HEK293 (cell line): ENCODE measurements at regions not wholly inside any gene's neighbourhood (a gene's known extent, or its start where the extent isn't known, plus 50 kb on each side); places are given as distances from the start of the nearest gene placed in this dataset.

Experiments used
- CTCF ChIA-PET: fragments of 350-600 bp; formaldehyde crosslinking; extraction: SDS; loops from one replicate; lab custom pipeline; 2021; ENCODE audit warnings: antibody characterized with exemption; lab: Yijun Ruan, JAX
- POLR2A ChIA-PET: fragments of 300-600 bp; formaldehyde crosslinking; extraction: SDS; loops from one replicate; lab custom pipeline; 2020; ENCODE audit warnings: antibody characterized with exemption, inconsistent platforms; lab: Yijun Ruan, JAX
- H3K27ac ChIP-seq: fragments of 200-500 bp; sonication (Bioruptor generic); 2 replicates; pipeline ENCODE4 v1.5.1; 2014; ENCODE audit warnings: low read depth, low read length, control low read depth, inconsistent platforms; ENCODE audit errors: extremely low read depth
- H3K36me3 ChIP-seq, 2 experiments: fragments of 200-500 bp in 1 of 2; sonication (Bioruptor generic) in 1 of 2; 1 replicate in 1 of 2; 2 replicates in 1 of 2; pipeline ENCODE4 v1.5.1; 2014 to 2017; ENCODE audit warnings: inconsistent platforms in 2 of 2, low read length in 2 of 2; ENCODE audit not compliant: control insufficient read depth in 2 of 2, insufficient read depth in 1 of 2
- H3K4me1 ChIP-seq: fragments of 200-500 bp; sonication (Bioruptor generic); 2 replicates; pipeline ENCODE4 v1.5.1; 2014; ENCODE audit warnings: mild to moderate bottlenecking, low read length, inconsistent platforms; ENCODE audit not compliant: control insufficient read depth, insufficient read depth
- H3K4me3 ChIP-seq: 2 replicates; pipeline ENCODE4 v1.5.1; 2011; ENCODE audit warnings: low read depth, mild to moderate bottlenecking, control low read depth, low read length, moderate library complexity
- H3K9me3 ChIP-seq: fragments of 200-500 bp; sonication (Bioruptor generic); 2 replicates; pipeline ENCODE4 v1.5.1; 2014; ENCODE audit warnings: low read depth, low read length, inconsistent platforms; ENCODE audit not compliant: control insufficient read depth, insufficient read depth
- KLF7 ChIP-seq: fragments of 450-650 bp; formaldehyde crosslinking; IDR thresholded peaks from 2 replicates; pipeline ENCODE4 v1.5.1; 2016; ENCODE audit warnings: missing biosample characterization, missing genetic modification characterization, borderline replicate concordance
- OVOL3 ChIP-seq: fragments of 450-650 bp; formaldehyde crosslinking; IDR thresholded peaks from 2 replicates; pipeline ENCODE4 v1.5.1; 2016; ENCODE audit warnings: missing biosample characterization, missing genetic modification characterization
- SCRT1 ChIP-seq: fragments of 450-650 bp; formaldehyde crosslinking; IDR thresholded peaks from 2 replicates; pipeline ENCODE4 v1.5.1; 2016; ENCODE audit warnings: missing biosample characterization, missing genetic modification characterization, borderline replicate concordance
- SCRT2 ChIP-seq: fragments of 450-650 bp; formaldehyde crosslinking; IDR thresholded peaks from 2 replicates; pipeline ENCODE4 v1.5.1; 2016; ENCODE audit warnings: missing biosample characterization, missing genetic modification characterization
- ZBTB20 ChIP-seq: fragments of 450-650 bp; formaldehyde crosslinking; IDR thresholded peaks from 2 replicates; pipeline ENCODE4 v1.5.1; 2016; ENCODE audit warnings: missing biosample characterization, missing genetic modification characterization
- ZNF140 ChIP-seq: fragments of 450-650 bp; formaldehyde crosslinking; IDR thresholded peaks from 2 replicates; pipeline ENCODE4 v1.5.1; 2016; ENCODE audit warnings: missing biosample characterization, missing genetic modification characterization
- ZNF157 ChIP-seq: fragments of 450-650 bp; formaldehyde crosslinking; IDR thresholded peaks from 2 replicates; pipeline ENCODE4 v1.5.1; 2016; ENCODE audit warnings: missing biosample characterization, missing genetic modification characterization
- ZNF174 ChIP-seq: fragments of 450-650 bp; formaldehyde crosslinking; IDR thresholded peaks from 2 replicates; pipeline ENCODE4 v1.5.0; 2017; ENCODE audit warnings: missing biosample characterization, mild to moderate bottlenecking, missing genetic modification characterization
- ZNF24 ChIP-seq: fragments of 450-650 bp; formaldehyde crosslinking; IDR thresholded peaks from 2 replicates; pipeline ENCODE4 v1.5.1; 2016; ENCODE audit warnings: missing biosample characterization, missing genetic modification characterization
- ZNF341 ChIP-seq: fragments of 450-650 bp; formaldehyde crosslinking; IDR thresholded peaks from 2 replicates; pipeline ENCODE4; 2016; ENCODE audit warnings: low read depth, missing biosample characterization, missing genetic modification characterization
- ZNF394 ChIP-seq: fragments of 450-650 bp; formaldehyde crosslinking; IDR thresholded peaks from 2 replicates; pipeline ENCODE4 v1.5.1; 2016; ENCODE audit warnings: missing biosample characterization, missing genetic modification characterization, mild to moderate bottlenecking, moderate library complexity, borderline replicate concordance
- ZNF658 ChIP-seq: fragments of 450-650 bp; formaldehyde crosslinking; IDR thresholded peaks from 2 replicates; pipeline ENCODE4; 2016; ENCODE audit warnings: missing biosample characterization, missing genetic modification characterization
- ZNF701 ChIP-seq: fragments of 450-650 bp; formaldehyde crosslinking; IDR thresholded peaks from 2 replicates; pipeline ENCODE4 v1.5.1; 2016; ENCODE audit warnings: missing biosample characterization, missing genetic modification characterization
- ZNF768 ChIP-seq: fragments of 450-650 bp; formaldehyde crosslinking; IDR thresholded peaks from 2 replicates; pipeline ENCODE4 v1.5.1; 2018; ENCODE audit warnings: missing biosample characterization, mild to moderate bottlenecking, missing genetic modification characterization
- TF ChIP-seq, protein P1 (sequence below): fragments of 450-650 bp; formaldehyde crosslinking; optimal IDR thresholded peaks from 2 replicates; pipeline ENCODE3; 2016; ENCODE audit warnings: missing biosample characterization, mild to moderate bottlenecking, missing genetic modification characterization
- TF ChIP-seq, protein P2 (sequence below): fragments of 450-650 bp; formaldehyde crosslinking; IDR thresholded peaks from 2 replicates; pipeline ENCODE4 v1.5.1; 2016; ENCODE audit warnings: missing biosample characterization, missing genetic modification characterization
- TF ChIP-seq, protein P3 (sequence below): fragments of 450-650 bp; formaldehyde crosslinking; IDR thresholded peaks from 2 replicates; pipeline ENCODE4 v1.5.1; 2017; ENCODE audit warnings: missing biosample characterization, missing genetic modification characterization
- TF ChIP-seq, protein P4 (sequence below): fragments of 450-650 bp; formaldehyde crosslinking; IDR thresholded peaks from 2 replicates; pipeline ENCODE4 v1.5.1; 2016; ENCODE audit warnings: missing biosample characterization, missing genetic modification characterization
- TF ChIP-seq, protein P5 (sequence below): fragments of 450-650 bp; formaldehyde crosslinking; IDR thresholded peaks from 2 replicates; pipeline ENCODE4 v1.5.1; 2017; ENCODE audit warnings: missing biosample characterization, missing genetic modification characterization

DNA sequence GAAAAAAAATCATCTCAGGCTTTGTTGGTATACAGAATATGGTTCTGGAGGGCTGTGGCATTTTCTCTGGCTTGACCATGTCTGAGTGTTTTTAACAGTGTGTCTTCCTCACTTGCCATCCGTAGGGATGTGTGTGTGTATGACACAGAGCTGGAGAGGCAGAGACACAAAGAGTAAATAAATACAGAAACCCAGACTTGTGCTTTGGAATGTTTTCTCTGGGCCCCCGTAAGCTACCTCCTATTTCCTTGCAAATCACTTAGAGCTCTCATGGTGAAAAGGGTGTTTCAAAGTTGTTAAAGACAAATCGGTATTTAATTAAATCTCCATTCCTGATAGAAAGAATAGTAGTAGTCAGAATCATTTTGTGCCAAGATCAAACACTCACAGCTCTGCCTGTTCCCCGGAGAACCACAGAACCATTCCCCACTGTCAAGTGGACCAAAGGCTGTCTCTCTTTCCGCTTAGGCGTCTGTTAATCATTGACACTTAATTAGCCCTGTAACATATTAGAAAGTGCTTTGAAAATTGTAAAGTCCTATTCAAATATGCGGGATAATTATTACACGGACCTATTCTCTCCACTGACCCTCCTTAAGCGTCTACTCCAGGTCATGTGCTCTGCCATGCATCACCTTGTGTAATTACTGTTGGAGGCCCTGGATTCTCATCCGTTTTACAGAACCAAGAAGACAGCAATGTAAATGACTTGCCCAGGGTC, 313.6 kb upstream of the TLE3 start:
- Histone ChIP-seq H3K9me3 (no peaks in the 10 kb centered on the region), H3K4me1 (no peaks in the 10 kb centered on the region; the same call in 1 of the 2 replicates), H3K4me3 (no peak overlapping the region), H3K36me3 (no peaks in the 10 kb centered on the region), H3K27ac (no peak overlapping the region)
- POLR2A ChIA-PET, result no interaction called here
- CTCF ChIA-PET, result interaction anchor here (1.4 kb wide), 1 partner anchor 56 kb away, joined by 4 read pairs; no protein-coding TSS in a partner anchor
- TF ChIP-seq ZNF701, result no peak
- no peak for TF ChIP-seq OVOL3
- no peak for TF ChIP-seq SCRT1 (tag by site-specific recombination)
- TF ChIP-seq, protein P1, sequence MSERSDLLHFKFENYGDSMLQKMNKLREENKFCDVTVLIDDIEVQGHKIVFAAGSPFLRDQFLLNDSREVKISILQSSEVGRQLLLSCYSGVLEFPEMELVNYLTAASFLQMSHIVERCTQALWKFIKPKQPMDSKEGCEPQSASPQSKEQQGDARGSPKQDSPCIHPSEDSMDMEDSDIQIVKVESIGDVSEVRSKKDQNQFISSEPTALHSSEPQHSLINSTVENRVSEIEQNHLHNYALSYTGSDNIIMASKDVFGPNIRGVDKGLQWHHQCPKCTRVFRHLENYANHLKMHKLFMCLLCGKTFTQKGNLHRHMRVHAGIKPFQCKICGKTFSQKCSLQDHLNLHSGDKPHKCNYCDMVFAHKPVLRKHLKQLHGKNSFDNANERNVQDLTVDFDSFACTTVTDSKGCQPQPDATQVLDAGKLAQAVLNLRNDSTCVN (tag by site-specific recombination), result no peak
- TF ChIP-seq ZNF341 (tag by site-specific recombination), result no peak
- TF ChIP-seq, protein P2, sequence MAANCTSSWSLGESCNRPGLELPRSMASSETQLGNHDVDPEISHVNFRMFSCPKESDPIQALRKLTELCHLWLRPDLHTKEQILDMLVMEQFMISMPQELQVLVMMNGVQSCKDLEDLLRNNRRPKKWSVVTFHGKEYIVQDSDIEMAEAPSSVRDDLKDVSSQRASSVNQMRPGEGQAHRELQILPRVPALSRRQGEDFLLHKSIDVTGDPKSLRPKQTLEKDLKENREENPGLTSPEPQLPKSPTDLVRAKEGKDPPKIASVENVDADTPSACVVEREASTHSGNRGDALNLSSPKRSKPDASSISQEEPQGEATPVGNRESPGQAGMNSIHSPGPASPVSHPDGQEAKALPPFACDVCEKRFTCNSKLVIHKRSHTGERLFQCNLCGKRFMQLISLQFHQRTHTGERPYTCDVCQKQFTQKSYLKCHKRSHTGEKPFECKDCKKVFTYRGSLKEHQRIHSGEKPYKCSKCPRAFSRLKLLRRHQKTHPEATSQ (tag by site-specific recombination), result no peak
- no peak for TF ChIP-seq KLF7 (tag by site-specific recombination)
- no peak for TF ChIP-seq ZNF157 (tag by site-specific recombination)
- no peak for TF ChIP-seq ZNF768 (tag by site-specific recombination)
- no peak for TF ChIP-seq ZNF394
- TF ChIP-seq ZNF658 (tag by site-specific recombination), result no peak
- TF ChIP-seq ZNF24 (tag by site-specific recombination), result no peak
- TF ChIP-seq, protein P3, sequence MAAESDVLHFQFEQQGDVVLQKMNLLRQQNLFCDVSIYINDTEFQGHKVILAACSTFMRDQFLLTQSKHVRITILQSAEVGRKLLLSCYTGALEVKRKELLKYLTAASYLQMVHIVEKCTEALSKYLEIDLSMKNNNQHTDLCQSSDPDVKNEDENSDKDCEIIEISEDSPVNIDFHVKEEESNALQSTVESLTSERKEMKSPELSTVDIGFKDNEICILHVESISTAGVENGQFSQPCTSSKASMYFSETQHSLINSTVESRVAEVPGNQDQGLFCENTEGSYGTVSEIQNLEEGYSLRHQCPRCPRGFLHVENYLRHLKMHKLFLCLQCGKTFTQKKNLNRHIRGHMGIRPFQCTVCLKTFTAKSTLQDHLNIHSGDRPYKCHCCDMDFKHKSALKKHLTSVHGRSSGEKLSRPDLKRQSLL (tag by site-specific recombination), result no peak
- TF ChIP-seq, protein P4, sequence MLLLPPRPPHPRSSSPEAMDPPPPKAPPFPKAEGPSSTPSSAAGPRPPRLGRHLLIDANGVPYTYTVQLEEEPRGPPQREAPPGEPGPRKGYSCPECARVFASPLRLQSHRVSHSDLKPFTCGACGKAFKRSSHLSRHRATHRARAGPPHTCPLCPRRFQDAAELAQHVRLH (tag by site-specific recombination), result no peak
- no peak for TF ChIP-seq ZNF174 (tag by site-specific recombination)
- no peak for TF ChIP-seq ZBTB20 (tag by site-specific recombination)
- TF ChIP-seq ZNF140 (tag by site-specific recombination), result no peak
- TF ChIP-seq, protein P5, sequence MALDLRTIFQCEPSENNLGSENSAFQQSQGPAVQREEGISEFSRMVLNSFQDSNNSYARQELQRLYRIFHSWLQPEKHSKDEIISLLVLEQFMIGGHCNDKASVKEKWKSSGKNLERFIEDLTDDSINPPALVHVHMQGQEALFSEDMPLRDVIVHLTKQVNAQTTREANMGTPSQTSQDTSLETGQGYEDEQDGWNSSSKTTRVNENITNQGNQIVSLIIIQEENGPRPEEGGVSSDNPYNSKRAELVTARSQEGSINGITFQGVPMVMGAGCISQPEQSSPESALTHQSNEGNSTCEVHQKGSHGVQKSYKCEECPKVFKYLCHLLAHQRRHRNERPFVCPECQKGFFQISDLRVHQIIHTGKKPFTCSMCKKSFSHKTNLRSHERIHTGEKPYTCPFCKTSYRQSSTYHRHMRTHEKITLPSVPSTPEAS (tag by site-specific recombination), result no peak

DNA sequence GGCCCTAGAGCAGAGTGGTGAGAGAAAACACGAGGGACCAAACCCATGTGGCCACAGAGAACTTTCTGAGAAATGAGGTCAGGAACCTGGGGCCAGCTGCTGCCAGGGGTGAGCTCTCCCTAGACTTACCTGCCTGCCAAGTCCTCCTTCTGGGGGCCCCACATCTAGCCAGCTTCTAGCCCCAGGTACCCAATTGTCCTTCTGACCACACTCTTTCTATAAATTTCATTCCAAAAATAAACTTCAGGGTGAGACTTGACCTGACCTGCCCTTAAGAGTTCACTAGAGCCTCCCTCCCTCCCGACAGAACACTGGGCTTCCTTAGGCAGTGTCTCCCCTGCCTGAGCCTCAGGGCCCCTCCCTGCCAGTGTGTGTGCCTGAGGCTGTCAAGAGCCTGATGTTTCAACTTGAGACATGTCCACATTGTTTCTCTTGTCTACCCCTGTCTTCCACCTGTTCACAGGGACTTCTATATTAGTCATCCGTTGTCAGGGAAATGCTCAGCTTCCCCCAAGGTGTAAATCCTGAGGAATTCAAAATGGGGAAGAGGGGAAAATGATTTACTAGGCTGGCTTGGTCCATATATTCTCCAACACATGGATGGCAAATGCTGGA, 312.8 kb upstream of the TLE3 start:
- peak; percentile 32; the same call in 1 of the 2 replicates for TF ChIP-seq SCRT2 (tag by site-specific recombination)
- TF ChIP-seq, protein P5 (tag by site-specific recombination), result no peak
- POLR2A ChIA-PET, result interaction anchor here (0.6 kb wide), 1 partner anchor 85 kb away, joined by 3 read pairs; no protein-coding TSS in a partner anchor
- no peak overlapping the region for H3K4me3 ChIP-seq
- H3K9me3 ChIP-seq, result no peaks in the 10 kb centered on the region
- CTCF ChIA-PET, result interaction anchor here (0.5 to 1.4 kb wide), 2 partner anchors 57 to 143 kb away, joined by 3 to 4 read pairs; no protein-coding TSS in a partner anchor
- no peaks in the 10 kb centered on the region; the same call in 1 of the 2 replicates for H3K4me1 ChIP-seq
- no peaks in the 10 kb centered on the region for H3K36me3 ChIP-seq
- no peak overlapping the region for H3K27ac ChIP-seq
